CD4-positive, alpha-beta T cell treated with Interleukin-6 at 100 ng/mL for 8 hours (primary cell): ENCODE measurements at regions not wholly inside any gene's neighbourhood (a gene's known extent, or its start where the extent isn't known, plus 50 kb on each side); places are given as distances from the start of the nearest gene placed in this dataset.
"Not testable (repeated sequence)": the region's sequence is repeated elsewhere in the genome, so short reads cannot be mapped to it uniquely, and the experiment has no call there.

Source experiments
- DNase-seq: peaks from one replicate; pipeline ENCODE4 v3.0.0-alpha.2; 2020; ENCODE audit warnings: mixed read lengths, low spot score

DNA sequence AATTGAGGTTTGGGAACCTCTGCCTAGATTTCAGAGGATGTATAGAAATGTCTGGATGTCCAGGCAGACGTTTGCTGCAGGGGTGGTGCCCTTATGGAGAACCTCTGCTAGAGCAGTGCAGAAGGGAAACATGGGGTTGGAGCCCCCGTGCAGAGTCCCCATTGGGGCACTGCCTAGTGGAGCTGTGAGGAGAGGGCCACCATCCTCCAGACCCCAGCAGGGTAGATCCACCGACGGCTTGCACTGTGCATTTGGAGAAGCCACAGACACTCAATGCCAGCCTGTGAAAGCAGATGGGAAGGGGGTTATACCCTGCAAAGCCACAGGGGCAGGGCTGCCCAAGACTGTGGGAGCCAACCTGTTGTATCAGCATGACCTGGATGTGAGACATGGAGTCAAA lies 354.6 kb downstream of the ZNF326 start:
- DNase-seq: no peak

- DNase-seq: no peak
Measured at GRCh38 chr1:90348934-90349333, 354.0 kb downstream of the ZNF326 start.

GRCh38 chr1:90348459-90348858 lies 353.5 kb downstream of the ZNF326 start:
- DNase-seq: not testable (repeated sequence)

DNA sequence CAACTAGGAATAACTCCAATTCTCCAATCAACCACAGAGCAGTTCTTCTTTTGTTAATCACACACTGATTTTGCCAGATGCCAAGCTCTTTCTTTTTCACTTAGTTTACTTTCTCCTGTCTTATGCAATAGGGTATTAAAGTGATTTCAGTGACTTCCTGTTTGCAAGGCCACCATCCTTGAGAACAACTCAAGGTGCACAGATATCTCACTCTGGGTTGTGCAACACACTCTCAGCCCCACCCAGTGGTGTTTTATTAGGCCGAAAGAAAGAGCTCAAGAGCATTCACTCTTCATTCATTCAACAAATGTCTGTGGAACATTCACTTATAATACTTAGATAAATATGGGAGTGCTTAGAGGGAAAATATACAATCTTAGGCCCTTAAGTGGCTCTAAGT lies 352.5 kb downstream of the ZNF326 start:
- no peak for DNase-seq

DNA sequence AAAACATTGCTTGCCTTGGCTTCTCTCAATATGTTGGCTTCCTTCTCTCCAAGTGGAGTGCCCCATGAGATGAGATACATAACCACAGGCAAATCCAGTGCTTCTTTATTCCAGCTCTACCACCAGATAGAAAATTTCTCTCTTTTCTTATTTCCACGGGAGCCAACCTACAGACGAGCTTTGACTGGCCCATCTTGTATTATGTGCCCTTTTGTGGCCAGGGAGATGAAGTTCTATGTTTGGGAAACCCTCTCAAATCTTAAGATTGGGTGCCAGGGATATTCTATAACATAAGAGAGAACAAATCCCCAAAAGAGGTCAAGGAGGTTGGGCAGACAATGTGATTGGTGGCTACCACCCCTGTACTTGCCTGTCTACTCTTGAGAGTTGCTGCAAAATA lies 351.8 kb downstream of the ZNF326 start:
- DNase-seq: no peak

DNA sequence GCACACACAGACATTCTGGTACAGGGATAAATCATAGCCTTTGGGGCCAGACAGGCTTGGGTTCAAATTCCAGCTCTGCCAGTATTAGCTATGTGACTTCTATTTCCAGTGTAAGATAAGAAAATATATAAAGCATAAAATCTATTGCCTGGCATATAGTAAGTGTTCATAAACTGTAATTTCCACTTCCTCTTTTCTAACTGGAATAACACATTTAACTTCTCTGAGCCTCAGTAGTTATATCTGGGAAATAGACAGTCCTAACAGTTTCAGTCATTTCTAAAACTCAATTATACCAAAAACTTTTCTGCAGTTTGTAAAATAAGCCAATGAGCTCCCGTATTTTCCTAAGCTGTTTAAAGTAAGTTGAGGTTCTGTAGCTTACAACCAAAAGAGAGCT lies 351.4 kb downstream of the ZNF326 start:
- DNase-seq: no peak

- DNase-seq: no peak
Measured at GRCh38 chr1:90344963-90345730, 350.2 kb downstream of the ZNF326 start.

- DNase-seq: no peak
Measured at GRCh38 chr1:90341516-90341915, 346.6 kb downstream of the ZNF326 start.

GRCh38 chr1:90340606-90341005 lies 345.7 kb downstream of the ZNF326 start:
- no peak for DNase-seq

GRCh38 chr1:90339811-90340210 lies 344.9 kb downstream of the ZNF326 start:
- DNase-seq: no peak

GRCh38 chr1:90336552-90337324 lies 341.8 kb downstream of the ZNF326 start:
- DNase-seq: no peak

DNA sequence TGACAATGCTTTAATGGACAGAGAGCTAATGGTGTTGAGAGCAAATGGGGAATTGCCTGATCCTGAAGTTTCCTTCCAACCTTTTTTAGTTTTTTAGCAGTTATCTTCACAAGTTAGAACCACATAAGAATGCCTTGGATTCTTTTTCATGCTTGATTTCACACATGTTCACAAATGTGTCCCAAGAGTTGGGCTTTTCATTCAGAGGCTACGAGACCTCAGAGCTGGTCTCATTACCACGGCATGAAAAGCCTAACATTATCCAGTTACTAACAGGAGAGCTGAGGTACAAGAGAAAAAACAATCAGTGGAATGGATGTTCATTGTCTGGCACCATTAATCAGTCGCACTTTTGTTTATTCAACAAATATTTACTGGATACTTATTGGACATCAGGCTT lies 340.6 kb downstream of the ZNF326 start:
- no peak for DNase-seq

GRCh38 chr1:90334137-90334536 lies 339.2 kb downstream of the ZNF326 start:
- no peak for DNase-seq

DNA sequence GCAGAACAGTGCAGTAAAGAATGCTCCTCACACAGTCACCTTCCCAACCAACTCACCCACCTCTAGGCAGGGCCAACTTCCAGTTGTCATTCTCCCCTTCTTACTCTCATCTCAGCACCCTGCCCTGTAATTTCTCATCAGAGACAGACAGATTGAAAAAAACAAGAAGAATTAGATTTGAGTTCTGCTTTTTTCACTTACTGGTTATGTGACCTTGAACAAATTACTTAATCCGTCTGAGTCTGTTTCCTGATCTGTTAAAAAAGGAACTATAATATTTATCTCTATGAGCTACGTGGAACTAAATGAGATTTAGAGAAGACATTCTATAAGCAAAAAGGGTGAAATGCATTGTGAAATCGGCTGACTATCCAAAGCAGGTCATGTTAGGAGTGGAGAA lies 330.3 kb downstream of the ZNF326 start:
- DNase-seq: no peak

DNA sequence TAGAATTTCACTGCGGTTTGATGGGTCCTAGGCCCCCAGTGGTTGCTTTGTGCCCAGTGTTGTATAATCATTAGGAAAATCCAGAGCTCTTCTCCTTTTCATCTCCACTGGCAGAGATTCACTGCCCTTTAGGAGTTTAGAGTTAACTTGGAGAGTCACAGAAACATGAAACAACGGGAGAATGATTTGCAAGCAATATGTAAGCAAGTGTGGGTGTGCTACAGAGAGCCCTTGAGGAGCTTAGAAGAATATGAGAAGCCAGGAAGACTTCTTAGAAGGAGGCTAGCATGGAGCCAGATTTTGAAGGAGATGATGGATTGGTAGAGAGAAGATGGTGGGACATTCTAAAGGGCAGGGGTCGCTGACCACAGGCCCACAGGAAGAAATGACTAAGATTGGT lies 327.3 kb downstream of the ZNF326 start:
- DNase-seq: no peak

DNA sequence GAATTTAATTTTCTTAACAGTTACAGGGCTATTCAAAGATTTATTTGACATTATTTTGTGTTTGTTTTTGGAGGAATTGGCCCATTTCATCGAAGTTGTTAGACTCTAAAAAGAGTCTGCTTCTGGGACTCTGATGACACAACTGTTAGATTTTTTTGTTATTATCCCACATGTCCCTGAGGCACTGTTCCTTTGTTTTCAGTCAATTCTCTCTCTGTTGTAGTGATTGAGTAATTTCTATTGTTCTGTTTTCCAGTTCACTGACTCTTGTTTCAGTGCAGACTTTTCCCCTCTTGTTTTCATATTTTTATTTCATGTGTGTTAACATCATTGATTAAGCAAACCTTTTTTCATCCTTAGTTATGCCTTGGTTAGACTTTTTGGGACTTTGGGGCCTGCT lies 325.0 kb downstream of the ZNF326 start:
- DNase-seq: no peak

- DNase-seq: no peak
Measured at GRCh38 chr1:90318431-90318830, 323.5 kb downstream of the ZNF326 start.

DNA sequence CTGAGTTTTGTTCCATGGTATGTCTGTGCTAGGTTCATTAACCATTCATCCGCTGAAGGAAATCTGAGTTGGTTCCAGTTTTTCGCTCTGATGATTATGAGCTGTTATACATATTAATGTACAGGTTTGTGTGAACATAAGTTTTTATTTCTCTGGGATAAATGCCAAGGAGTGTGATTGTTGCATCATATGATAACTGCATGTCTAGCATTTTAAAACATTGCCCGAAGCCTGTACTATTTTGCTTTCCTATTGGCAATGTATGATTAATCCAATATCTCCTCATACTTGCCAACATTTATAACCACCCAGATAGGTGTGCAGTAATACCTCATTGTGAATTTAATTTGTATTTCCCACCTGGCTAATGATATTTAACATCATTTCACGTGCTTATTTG lies 322.7 kb downstream of the ZNF326 start:
- no peak for DNase-seq

GRCh38 chr1:90314533-90314932 lies 319.6 kb downstream of the ZNF326 start:
- no peak for DNase-seq

- no peak for DNase-seq
Measured at GRCh38 chr1:90313778-90314177, 318.9 kb downstream of the ZNF326 start.

- DNase-seq: no peak
Measured at GRCh38 chr1:90309806-90310205, 314.9 kb downstream of the ZNF326 start.

- DNase-seq: no peak
Measured at GRCh38 chr1:90308421-90308820, 313.5 kb downstream of the ZNF326 start.

GRCh38 chr1:90305577-90305976 lies 310.7 kb downstream of the ZNF326 start:
- DNase-seq: no peak

GRCh38 chr1:90296327-90296726 lies 301.4 kb downstream of the ZNF326 start:
- no peak for DNase-seq
